Endodermal cell (in vitro differentiated cells): ENCODE measurements at regions not wholly inside any gene's neighbourhood (a gene's known extent, or its start where the extent isn't known, plus 50 kb on each side); places are given as distances from the start of the nearest gene placed in this dataset.
A peak's percentile ranks its signal among the peaks of the same experiment; 100 is the strongest.

Experiments used
- DNase-seq: peaks from one replicate; pipeline ENCODE4 v3.0.0-alpha.2; 2017
- H3K27ac ChIP-seq: 2 replicates; pipeline ENCODE4 v1.5.1; 2013; ENCODE audit warnings: mild to moderate bottlenecking, low read depth, low read length, moderate library complexity
- H3K27me3 ChIP-seq: 2 replicates; pipeline ENCODE4 v1.6.1; 2013; ENCODE audit warnings: mild to moderate bottlenecking, low read length, moderate library complexity; ENCODE audit not compliant: insufficient read depth, control insufficient read depth, poor library complexity, severe bottlenecking
- H3K36me3 ChIP-seq: 2 replicates; pipeline ENCODE4 v1.7.0; 2013; ENCODE audit warnings: mild to moderate bottlenecking, low read length, moderate library complexity; ENCODE audit not compliant: control insufficient read depth, insufficient read depth
- H3K4me1 ChIP-seq: one replicate; pipeline ENCODE4 v1.7.0; 2013; ENCODE audit warnings: low read length; ENCODE audit not compliant: control insufficient read depth, insufficient read depth
- H3K4me3 ChIP-seq: 2 replicates; pipeline ENCODE4 v1.5.1; 2013; ENCODE audit warnings: mild to moderate bottlenecking, low read length, moderate library complexity
- H3K9ac ChIP-seq: 2 replicates; pipeline ENCODE4 v1.6.1; 2013; ENCODE audit warnings: mild to moderate bottlenecking, low read length, moderate library complexity; ENCODE audit not compliant: poor library complexity, severe bottlenecking; ENCODE audit errors: extremely low read depth
- H3K9me3 ChIP-seq: 2 replicates; pipeline ENCODE4 v1.6.1; 2013; ENCODE audit warnings: mild to moderate bottlenecking, low read length, moderate library complexity; ENCODE audit not compliant: control insufficient read depth
- H3K27ac Mint-ChIP-seq: 2 replicates; pipeline ENCODE4 v1.8.0; 2020; ENCODE audit warnings: mixed read lengths
- H3K27me3 Mint-ChIP-seq: 2 replicates; pipeline ENCODE4 v1.8.0; 2021; ENCODE audit warnings: mild to moderate bottlenecking, mixed read lengths; ENCODE audit not compliant: insufficient read depth
- H3K36me3 Mint-ChIP-seq: 2 replicates; pipeline ENCODE4 v1.8.0; 2020; ENCODE audit warnings: low read depth, mixed read lengths
- H3K4me1 Mint-ChIP-seq: 2 replicates; pipeline ENCODE4 v1.8.0; 2020; ENCODE audit warnings: mixed read lengths
- H3K4me3 Mint-ChIP-seq: 2 replicates; pipeline ENCODE4 v1.8.0; 2020; ENCODE audit warnings: mild to moderate bottlenecking, moderate library complexity, mixed read lengths
- H3K9me3 Mint-ChIP-seq: 2 replicates; pipeline ENCODE4 v1.8.0; 2020; ENCODE audit warnings: mild to moderate bottlenecking, mixed read lengths
- WGBS, 2 experiments: methylation state at CpG; one replicate each; pipeline versions ENCODE4 v1.1.5 to v1.1.7; 2013; ENCODE audit warnings: missing lambda C conversion rate in 2 of 2, mixed read lengths in 1 of 2; ENCODE audit not compliant: insufficient coverage in 1 of 2, insufficient read length in 1 of 2; 5-methylcytosine and 5-hydroxymethylcytosine counted together
- TF ChIP-seq, protein P1 (sequence below): fragments of 200-600 bp; sonication (generic); conservative IDR thresholded peaks from 2 replicates; pipeline ENCODE4 v1.5.0; 2021; ENCODE audit warnings: antibody characterized with exemption, mild to moderate bottlenecking

- Histone ChIP-seq H3K9ac (no peak overlapping the region), H3K9me3 (no peaks in the 10 kb centered on the region), H3K36me3 (no peaks in the 10 kb centered on the region), H3K27ac (no peak overlapping the region), H3K4me3 (no peak overlapping the region), H3K27me3 (peaks cover 4% of the 10 kb centered on the region), H3K4me1 (no peaks in the 10 kb centered on the region)
- H3K4me3 Mint-ChIP-seq, result no peak overlapping the region
- no peaks in the 10 kb centered on the region for H3K9me3 Mint-ChIP-seq
- WGBS, 2 experiments, result 92 to 95% methylated on average over 4 of the region's 4 CpGs
- peaks cover 6% of the 10 kb centered on the region for H3K27me3 Mint-ChIP-seq
- no peak for DNase-seq
- peaks cover 14% of the 10 kb centered on the region for H3K4me1 Mint-ChIP-seq
- no peaks in the 10 kb centered on the region for H3K36me3 Mint-ChIP-seq
- TF ChIP-seq, protein P1, sequence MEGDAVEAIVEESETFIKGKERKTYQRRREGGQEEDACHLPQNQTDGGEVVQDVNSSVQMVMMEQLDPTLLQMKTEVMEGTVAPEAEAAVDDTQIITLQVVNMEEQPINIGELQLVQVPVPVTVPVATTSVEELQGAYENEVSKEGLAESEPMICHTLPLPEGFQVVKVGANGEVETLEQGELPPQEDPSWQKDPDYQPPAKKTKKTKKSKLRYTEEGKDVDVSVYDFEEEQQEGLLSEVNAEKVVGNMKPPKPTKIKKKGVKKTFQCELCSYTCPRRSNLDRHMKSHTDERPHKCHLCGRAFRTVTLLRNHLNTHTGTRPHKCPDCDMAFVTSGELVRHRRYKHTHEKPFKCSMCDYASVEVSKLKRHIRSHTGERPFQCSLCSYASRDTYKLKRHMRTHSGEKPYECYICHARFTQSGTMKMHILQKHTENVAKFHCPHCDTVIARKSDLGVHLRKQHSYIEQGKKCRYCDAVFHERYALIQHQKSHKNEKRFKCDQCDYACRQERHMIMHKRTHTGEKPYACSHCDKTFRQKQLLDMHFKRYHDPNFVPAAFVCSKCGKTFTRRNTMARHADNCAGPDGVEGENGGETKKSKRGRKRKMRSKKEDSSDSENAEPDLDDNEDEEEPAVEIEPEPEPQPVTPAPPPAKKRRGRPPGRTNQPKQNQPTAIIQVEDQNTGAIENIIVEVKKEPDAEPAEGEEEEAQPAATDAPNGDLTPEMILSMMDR, result peak; percentile 55
- H3K27ac Mint-ChIP-seq, result no peak overlapping the region
These were observed 122.5 kb upstream of the TRIM2 start for GRCh38 chr4:153081693-153082092.

DNA sequence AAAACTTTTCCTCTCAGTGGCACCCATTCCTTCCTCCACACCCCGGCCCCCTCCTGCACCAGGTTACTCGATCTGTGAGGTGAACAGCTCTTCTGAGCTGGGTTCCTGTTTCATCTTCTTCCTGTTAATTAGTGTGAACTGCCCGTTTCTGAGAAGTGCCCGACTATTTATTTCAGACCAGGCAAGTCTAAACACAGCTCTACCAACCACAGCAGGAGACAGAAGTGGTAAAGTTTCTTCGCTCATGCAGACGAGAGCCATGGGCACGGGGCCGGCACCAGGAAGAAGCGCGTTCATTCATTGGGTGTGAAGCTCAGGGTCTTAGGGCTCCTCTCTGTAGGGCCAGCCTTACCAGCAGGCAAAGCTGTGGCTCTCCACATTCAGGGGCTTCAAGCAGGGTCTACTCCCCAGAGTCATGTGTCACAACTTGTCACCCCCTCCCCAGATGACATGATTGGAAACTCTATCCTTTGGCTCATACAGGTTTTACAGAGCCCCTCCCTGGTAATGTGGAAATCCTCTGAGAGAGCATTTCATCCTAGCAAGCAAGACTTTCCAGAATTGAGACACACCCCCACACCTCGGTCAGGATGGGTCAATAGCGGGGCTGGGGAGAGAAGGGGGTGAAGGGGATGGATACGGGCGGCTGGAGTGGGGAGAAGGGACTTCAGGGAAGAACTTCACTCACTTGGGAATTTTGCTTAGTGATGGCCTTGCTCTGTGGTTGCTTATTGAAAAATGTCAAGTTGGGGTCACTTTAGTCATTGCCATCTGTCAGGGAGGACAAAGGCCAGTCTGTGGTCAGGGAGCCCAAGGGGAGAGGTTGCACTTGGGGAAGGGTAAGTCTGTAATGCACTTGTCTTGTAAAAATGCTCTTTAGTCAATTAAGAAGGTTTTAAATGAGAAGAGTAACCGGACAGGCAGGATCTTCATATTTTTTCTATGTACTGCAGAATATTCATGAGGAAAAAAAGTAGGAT lies 121.6 kb upstream of the TRIM2 start:
- H3K4me1 ChIP-seq, result no peaks in the 10 kb centered on the region
- Mint-ChIP-seq H3K27ac (no peak overlapping the region), H3K4me1 (peaks cover 14% of the 10 kb centered on the region), H3K36me3 (no peaks in the 10 kb centered on the region), H3K4me3 (no peak overlapping the region), H3K9me3 (no peaks in the 10 kb centered on the region), H3K27me3 (peaks cover 3% of the 10 kb centered on the region)
- no peaks in the 10 kb centered on the region for H3K9me3 ChIP-seq
- no peaks in the 10 kb centered on the region for H3K36me3 ChIP-seq
- no peaks in the 10 kb centered on the region for H3K27me3 ChIP-seq
- H3K9ac ChIP-seq, result no peak overlapping the region
- TF ChIP-seq, protein P1, result no peak
- peak overlapping the region; percentile 87 for H3K27ac ChIP-seq
- 90% methylated on average over 9 to 15 of the region's 15 CpGs for WGBS, 2 experiments
- H3K4me3 ChIP-seq, result no peak overlapping the region
- DNase-seq, result no peak

GRCh38 chr4:153083447-153083947 lies 120.7 kb upstream of the TRIM2 start:
- H3K27ac ChIP-seq, result peak overlapping the region; percentile 87
- Mint-ChIP-seq H3K27ac (peak overlapping the region; percentile 84), H3K4me3 (no peak overlapping the region)

More at GRCh38 chr4:153083447-153083947, 120.7 kb upstream of the TRIM2 start:
- Histone ChIP-seq H3K4me1 (no peaks in the 10 kb centered on the region), H3K36me3 (no peaks in the 10 kb centered on the region), H3K27me3 (no peaks in the 10 kb centered on the region), H3K4me3 (no peak overlapping the region), H3K9me3 (no peaks in the 10 kb centered on the region), H3K9ac (no peak overlapping the region)
- Mint-ChIP-seq H3K9me3 (no peaks in the 10 kb centered on the region), H3K36me3 (no peaks in the 10 kb centered on the region), H3K4me1 (peaks cover 14% of the 10 kb centered on the region), H3K27me3 (peaks cover 3% of the 10 kb centered on the region)
- peak; percentile 91 for DNase-seq
- WGBS, 2 experiments, result 17 to 21% methylated on average over 6 to 7 of the region's 7 CpGs
- TF ChIP-seq, protein P1, result peak; percentile 79
